HG03460 (cell line): ENCODE measurements at regions not wholly inside any gene's neighbourhood (a gene's known extent, or its start where the extent isn't known, plus 50 kb on each side); places are given as distances from the start of the nearest gene placed in this dataset.
"Not testable (repeated sequence)": the region's sequence is repeated elsewhere in the genome, so short reads cannot be mapped to it uniquely, and the experiment has no call there.

Source experiments
- ATAC-seq: cut with Tn5 transposase; IDR thresholded peaks from one replicate; pipeline ENCODE4 v1.9.1; 2021; ENCODE audit not compliant: unreplicated experiment

DNA sequence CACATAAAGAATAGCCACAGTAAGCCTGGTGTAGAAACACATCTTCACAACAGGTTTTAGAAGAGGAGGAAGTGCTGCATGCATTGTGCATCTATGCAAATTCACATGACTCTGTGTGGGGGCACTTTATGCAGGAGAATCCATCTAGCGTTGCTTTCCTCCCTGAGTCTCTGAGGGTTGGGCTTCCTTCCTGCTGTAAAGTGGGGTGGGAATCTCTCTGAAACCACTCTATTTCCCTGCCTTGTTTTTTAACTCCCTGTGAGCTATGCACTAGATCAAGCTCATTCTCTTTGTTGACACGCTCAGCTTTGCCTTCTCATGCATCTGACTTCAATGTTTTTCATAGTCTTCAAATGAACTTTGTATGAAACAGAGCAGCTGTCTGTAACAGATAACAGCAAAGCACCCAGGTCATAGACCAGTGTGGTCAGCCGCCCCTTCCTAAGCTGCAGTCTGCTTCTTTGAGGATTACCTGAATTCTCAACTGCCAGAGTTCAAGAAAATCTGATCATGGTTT, 102.7 kb upstream of the DPH5 start:
- ATAC-seq: peak; percentile 95

DNA sequence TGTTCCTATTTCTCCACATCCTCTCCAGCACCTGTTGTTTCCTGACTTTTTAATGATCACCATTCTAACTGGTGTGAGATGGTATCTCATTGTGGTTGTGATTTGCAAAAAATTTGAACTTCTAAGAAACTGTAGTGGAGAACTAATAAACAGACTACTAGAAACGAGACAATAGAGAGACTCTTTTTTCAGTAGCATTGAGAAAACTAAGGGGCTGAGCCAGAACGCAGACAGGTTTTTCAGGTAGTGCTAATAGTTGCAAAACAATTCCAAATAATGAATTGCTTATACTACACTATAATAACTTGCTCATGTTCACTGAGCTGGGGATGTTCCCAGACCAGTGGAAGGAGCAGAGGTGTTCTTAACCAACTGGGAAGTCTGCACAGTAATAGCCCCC, 98.8 kb upstream of the DPH5 start:
- ATAC-seq: no peak

- not testable (repeated sequence) for ATAC-seq
These were observed 98.3 kb upstream of the DPH5 start for GRCh38 chr1:101123904-101124303.

DNA sequence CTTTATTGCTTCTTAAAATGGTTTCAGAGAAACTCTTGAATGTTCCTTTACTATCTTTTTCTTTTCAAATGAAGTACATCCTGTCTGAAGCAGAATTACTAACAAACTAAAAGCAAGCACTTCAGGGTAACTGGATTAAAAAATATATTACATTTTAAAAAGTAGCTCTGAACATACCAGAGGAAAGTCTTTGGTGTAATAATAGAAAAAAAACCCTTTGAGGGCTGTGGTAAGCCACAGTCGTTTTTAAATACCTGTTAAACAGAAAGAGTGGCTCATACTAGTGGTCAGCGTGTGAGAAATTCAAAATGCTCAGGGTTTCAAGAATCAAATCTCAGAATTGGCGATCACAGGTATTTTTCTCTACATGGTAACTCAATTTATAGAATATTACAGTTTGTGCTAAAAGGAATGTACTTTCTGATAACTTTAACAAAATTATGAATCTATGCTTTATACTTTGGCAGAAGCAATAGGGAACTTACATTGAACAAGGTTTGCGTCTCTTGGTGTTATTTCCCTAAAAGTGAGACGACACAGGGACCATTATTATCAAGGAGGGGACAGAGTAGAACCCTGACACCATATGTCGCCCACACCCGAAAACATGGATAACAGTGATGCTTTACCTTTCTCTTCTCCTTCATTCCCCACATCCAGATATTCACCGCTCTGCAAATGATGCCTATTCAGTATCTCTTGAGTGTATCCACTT, 97.0 kb upstream of the DPH5 start:
- peak; percentile 95 for ATAC-seq

- no peak for ATAC-seq
These were observed 96.4 kb upstream of the DPH5 start for GRCh38 chr1:101121975-101122374.

DNA sequence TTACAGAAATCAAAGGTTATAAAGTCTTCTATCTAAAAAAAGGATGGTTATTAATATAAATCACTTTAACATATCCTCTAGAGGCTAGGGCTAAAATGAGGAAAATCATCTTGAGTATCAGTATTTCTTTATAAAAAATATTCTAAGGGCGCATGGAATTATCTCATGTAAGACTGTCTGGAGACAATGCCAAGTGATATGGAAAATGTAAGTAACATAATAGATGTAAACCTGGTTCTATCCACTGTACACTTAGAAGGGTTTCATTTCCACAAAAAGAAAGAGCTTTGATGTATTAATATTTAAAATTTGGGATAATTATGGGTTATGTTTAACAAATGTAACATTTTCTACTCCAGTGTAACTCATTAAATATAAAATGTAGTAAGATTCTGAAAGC, 95.9 kb upstream of the DPH5 start:
- ATAC-seq: no peak

DNA sequence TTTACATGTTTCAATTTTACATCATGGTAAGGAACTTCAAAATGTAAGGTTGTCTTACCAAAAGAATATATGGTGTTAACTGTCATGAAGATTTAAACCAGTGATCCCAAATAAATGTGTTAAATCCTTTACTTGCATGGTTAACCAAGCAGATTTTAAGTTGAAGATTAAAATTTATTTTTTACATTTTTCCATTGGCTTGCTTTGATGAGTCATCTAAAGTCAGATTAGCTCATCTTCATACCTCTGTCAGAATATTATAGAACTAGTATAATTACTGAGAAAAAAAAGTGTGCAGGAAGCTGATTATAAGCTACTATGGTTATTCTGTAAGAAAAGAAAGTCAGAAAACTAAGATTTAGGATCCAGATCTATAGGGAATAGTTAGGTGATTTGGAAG, 95.3 kb upstream of the DPH5 start:
- no peak for ATAC-seq

GRCh38 chr1:101119289-101119688, 93.7 kb upstream of the DPH5 start:
- no peak for ATAC-seq

DNA sequence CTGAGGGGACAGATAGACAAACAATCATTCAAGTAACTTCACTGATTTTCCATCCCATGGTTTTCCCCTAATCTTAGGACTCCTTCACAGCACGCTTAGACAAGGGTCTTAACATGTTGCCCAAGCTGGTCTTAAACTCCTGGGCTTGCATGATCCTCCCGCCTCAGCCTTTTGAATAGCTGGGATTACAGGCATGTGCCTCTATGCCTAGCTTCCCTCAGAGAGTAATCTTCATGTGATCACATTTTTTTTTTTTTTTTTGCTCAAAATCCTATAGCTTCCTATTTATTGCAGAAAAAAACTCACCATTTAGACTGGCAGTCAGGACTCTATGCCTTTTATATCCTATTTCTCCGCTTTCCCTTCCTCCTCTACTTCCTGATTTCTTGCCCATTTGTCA, 90.4 kb upstream of the DPH5 start:
- ATAC-seq: no peak

GRCh38 chr1:101115112-101115511, 89.5 kb upstream of the DPH5 start:
- ATAC-seq: no peak

DNA sequence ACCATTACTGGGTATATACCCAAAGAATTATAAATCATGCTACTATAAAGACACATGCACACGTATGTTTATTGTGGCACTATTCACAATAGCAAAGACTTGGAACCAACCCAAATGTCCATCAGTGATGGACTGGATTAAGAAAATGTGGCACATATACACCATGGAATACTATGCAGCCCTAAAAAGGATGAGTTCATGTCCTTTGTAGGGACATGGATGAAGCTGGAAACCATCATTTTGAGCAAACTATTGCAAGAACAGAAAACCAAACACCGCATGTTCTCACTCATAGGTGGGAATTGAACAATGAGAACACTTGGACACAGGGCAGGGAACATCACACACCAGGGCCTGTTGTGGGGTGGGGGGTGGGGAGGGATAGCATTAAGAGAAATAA, 88.5 kb upstream of the DPH5 start:
- ATAC-seq: not testable (repeated sequence)

DNA sequence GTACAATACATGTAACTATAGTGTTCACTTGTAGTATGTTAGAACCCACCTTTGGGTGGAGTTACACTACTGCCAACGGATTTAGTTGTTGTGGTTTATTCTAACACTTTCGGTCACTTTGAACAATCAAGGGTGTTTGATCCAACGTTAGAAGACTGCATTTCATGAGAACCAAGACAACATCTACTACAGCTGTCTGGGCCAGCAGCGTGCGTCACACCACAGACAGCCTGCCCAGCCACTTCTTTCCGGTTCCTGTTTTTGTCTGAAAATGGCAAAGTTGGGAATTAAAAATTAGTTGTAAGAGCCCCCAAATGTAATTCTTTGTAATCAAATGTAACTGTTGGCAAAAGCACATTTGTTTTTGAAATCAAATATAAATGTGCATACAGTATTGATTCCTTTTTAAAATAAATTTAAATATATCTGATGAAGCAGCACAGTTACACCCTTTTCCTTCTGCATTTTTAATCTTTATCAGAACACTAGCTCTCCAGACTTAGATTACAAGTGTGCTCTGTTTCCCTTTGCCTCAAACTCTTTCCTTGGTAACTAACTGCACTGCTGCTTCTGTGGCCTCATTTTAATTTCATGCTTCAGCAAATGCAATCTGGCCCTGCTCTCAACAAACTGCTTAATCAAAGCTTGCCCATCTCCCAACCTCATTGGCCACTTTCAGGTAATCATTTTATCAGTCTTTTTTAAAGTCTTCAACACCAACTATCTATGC, 86.6 kb upstream of the DPH5 start:
- peak; percentile 96 for ATAC-seq

DNA sequence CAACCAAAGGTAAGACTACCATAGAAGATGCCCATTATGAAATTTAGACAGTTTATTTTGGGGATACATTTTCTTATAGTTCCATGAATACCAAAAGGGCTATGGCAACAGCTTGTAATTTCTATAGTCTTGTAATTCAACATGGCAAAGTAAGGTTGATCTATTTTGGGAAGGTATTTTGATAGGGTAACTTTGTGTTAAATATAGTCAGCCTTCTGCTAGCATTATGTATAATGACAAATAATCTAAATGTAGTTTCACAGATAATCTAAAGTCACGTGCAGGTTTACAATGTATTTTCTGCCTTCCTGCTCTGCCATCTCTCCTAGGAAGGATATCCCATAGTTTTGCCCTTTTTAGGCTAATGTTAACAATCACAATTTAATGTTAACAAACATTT, 85.9 kb upstream of the DPH5 start:
- no peak for ATAC-seq

DNA sequence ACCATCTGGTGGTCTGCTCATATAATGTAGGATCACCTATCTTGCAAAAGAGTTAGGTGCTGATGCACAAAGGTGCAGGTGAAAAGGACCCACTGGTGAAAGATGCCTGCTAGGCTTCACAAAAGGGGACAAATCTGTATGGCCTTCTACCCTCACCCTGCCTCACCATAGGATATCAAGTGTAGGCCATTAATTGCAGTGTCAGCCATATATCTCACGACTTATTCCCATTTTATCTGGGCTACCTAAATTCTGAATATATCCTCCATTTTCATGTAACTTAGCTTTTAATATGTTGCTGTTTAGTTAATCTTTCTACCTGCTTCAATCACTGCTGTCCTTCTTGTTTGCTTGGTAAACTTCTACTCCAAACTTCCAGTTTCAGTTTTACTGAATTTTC, 84.2 kb upstream of the DPH5 start:
- ATAC-seq: no peak

DNA sequence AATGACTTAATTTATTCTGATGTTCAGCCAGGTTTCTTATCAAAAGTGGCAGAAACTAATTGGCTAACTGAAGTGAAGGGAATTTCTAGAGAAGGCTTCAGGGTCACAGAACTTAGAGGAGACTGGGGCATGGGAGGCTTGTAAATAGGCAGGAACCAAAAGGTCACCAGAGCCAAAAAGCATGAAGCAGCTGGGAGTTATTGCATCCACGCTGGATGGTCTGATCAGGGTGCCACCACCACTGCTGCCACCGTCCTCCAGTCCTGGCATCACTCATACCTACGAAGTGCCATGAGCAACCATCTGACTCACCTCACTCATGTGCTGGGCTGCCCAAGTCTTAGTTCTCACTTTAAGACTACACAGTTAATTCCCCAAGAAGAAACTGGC, 82.5 kb upstream of the DPH5 start:
- ATAC-seq: no peak

DNA sequence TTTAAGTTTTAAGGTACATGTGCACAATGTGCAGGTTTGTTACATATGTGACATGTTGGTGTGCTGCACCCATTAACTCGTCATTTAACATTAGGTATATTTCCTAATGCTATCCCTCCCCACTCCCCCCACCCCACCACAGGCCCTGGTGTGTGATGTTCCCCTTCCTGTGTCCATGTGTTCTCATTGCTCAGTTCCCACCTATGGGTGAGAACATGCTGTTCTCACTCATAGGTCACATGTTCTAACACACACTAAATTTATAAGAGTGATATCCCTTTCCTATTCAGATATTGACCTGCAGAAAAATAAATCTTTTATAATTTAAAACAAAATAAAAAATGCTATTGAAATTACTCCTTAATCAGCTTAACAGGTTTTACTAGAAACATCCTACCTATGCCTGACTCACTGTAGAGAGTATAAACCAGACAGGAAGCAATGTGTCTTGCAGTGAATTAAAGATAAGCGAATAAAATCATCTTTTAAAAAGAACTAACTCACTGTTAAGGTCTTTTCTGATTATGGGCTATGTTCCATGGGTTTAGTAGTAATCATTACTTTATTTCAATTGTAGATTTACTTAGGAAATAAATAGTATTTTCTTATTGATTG, 82.0 kb upstream of the DPH5 start:
- no peak for ATAC-seq

DNA sequence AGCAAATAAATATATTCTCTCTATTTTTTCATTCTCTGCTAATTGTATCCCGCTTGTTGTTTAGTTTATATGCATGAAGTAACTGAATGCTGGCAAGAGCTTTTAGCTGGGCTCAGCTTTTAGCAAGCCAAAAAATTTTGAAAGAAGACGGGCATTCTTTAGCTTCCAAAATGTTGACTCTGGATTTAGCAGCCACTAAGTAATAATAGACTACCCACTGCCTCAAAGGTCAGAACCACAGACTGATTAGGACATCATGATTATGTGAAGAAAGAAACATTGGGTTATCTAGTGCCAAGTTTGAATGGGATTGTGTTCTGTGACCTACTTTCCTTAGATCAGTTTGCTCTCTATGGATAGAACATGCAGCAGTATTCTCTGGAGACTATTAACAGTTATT, 80.3 kb upstream of the DPH5 start:
- ATAC-seq: no peak

GRCh38 chr1:101102426-101103156, 77.0 kb upstream of the DPH5 start:
- no peak for ATAC-seq

DNA sequence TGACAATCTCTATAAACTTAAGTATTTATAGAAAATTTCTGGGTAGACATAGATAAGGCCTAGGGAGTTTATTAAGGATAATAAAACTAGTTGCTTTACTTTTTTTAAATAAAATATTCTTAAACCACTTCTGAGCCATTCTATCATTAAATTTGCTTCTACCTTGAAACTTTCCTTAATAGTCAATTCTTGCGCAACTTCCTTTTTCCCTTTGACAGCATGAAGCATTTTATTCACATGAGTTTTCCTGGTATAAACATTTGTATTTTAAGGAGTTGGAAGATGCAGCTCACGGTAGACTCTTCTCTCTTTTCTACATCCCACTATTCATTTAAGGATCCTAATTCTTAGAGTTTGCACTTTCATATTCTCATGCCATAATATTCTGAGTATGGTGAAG, 75.8 kb upstream of the DPH5 start:
- no peak for ATAC-seq

- ATAC-seq: no peak
These were observed 75.1 kb upstream of the DPH5 start for GRCh38 chr1:101100674-101101073.

DNA sequence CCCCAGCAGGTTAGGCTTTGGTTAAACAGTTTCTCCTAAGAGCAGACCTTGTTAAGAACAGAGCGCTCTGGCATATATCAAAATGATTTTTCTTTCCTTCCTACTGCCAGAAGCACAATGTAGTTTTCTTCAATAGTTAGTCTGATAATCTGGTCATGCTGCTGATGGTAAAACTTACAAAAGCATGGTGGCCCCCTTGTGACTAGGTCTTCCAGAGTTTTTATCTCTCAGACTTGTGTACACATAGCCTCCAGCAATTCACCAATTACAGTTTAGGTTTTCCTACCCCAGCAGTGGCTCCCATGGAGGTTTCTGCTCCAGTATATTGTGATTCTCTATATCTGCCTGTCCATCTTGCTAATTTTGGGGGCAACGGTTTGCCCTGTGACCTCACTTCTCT, 73.3 kb upstream of the DPH5 start:
- no peak for ATAC-seq
